ENCODE measurements at regions not wholly inside any gene's neighbourhood (a gene's known extent, or its start where the extent isn't known, plus 50 kb on each side); places are given as distances from the start of the nearest gene placed in this dataset.
"Not testable (repeated sequence)": the region's sequence is repeated elsewhere in the genome, so short reads cannot be mapped to it uniquely, and the experiment has no call there.

DNA sequence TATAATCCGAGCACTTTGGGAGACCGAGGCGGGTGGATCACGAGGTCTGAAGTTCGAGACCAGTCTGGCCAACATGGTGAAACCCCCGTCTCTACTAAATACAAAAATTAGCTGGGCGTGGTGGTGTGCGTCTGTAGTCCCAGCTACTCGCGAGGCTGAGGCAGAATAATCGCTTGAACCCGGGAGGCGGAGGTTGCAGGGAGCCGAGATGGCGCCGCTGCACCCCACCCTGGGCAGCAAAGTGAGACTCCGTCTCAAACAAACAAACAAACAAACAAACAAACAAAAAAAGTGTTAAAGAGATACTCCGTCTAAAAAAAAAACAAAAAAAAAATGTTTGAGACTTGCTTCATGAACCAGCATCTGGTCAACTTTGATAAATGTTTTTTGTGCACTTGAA lies 753.8 kb downstream of the PCDH17 start:
- not testable (repeated sequence) for DNase-seq

DNA sequence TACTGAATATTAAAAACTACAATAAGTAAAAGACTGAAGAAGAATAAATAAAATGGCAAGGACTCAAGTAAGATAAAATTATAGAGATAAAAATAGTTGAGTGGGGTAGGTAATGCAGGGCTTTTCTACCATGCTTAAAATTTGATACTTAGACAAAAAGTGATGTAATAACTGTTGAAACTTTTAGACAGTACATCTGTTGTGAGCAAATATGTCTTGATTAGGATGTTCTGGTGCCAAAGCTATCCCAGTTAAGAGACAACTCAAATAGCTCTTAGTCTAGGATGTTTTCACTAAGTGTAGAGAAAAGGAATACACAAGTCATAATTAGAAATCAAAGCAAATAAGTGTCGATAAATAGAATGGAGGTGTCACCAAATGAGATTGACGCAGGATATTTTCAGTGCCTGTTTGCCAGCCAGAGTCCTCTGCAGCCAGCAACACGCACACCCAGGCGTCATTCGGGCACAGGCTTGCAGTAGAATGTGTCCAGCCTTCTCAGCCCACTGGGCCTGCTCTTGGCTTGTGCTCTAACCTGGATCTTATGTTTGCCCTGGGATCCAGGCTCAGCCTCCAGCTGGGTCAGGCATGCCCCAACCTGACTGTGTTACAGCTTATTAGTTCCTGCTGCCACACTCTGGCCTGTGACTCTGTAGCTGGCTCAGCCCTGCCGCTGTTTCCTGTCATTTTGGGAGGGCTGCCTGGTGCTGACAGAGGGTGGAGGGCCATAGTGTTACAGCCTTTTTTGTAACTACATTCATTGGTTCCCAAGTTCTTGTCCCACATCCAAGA lies 766.2 kb downstream of the PCDH17 start:
- no peak for DNase-seq

GRCh38 chr13:58399263-58399662 lies 767.7 kb downstream of the PCDH17 start:
- no peak for DNase-seq

DNA sequence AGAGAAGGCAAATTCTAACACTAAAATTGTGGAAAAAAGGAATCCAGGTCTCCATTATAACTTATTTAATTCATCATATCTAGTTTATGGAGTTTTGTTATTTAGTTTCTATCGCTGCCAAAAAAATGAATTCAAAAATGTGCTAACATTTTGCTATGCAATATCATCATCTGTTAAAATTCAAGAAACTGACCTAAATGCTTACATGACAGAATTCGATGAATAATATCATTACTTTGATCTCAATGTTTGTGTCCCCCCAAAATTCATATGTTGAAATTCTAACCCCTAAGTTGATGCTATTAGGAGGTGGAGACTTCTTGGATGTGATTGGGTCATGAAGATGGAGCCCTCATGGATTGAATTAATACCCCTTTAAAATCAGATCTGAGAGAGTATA lies 775.0 kb downstream of the PCDH17 start:
- DNase-seq = no peak

DNA sequence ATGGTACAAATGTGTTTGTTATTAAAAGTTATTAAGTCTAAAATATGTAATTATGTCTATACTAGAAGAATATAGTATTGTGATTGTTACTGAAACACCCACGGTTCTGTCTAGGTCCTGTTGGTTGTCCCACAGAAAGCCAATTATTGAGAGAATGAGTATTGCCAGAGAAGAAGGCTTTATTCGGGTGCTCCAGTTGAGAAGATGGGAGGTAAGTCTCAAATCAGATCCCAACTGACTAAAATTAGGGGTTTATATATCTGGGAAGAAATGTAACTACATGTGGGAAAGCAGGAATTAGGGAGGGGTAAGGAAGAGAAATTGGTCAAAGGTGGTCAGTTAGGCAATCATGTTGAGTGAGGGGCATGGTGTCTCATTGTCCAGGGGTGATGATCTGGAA lies 798.4 kb downstream of the PCDH17 start:
- no peak for DNase-seq

- no peak for DNase-seq
Measured at GRCh38 chr13:58434943-58435342, 803.4 kb downstream of the PCDH17 start.

DNA sequence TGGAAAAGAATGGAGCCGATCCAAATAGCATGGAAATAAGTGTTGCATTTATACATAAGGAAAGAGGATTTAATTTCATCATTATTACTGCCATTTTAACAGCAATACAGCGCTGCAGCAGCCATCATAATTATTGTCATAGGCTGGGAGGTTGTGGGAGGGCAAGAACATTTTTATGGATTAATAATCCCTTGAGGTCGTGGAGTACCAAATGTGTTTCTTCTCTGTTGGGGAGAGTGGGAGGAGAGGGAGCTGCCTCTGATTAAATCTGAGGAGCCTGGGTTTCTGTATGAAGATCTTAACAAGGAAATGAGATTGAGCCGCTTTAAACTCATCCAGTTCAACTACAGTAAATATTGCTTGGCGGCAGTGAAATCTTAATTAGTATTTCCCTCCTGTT lies 805.9 kb downstream of the PCDH17 start:
- no peak for DNase-seq

- no peak for DNase-seq
Measured at GRCh38 chr13:58446979-58447378, 815.4 kb downstream of the PCDH17 start.

GRCh38 chr13:58452123-58452623 lies 820.6 kb downstream of the PCDH17 start:
- no peak for DNase-seq

DNA sequence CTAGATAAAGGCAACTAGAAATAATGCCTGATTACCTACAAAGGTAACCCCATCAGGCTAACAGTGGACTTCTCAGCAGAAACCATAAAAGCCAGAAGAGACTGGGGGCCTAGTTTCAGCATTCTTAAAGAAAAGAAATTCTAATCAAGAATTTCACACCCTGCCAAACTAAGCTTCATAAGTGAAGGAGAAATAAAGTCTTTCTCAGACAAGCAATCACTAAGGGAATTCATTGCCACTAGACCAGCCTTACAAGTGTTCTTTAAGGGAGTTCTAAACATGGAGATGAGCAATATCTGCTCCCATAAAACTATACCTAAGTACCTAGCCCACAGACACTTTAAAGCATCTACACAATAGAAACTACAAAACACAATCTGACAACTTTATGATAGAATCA lies 823.5 kb downstream of the PCDH17 start:
- no peak for DNase-seq

GRCh38 chr13:58461217-58461616 lies 829.7 kb downstream of the PCDH17 start:
- no peak for DNase-seq

DNA sequence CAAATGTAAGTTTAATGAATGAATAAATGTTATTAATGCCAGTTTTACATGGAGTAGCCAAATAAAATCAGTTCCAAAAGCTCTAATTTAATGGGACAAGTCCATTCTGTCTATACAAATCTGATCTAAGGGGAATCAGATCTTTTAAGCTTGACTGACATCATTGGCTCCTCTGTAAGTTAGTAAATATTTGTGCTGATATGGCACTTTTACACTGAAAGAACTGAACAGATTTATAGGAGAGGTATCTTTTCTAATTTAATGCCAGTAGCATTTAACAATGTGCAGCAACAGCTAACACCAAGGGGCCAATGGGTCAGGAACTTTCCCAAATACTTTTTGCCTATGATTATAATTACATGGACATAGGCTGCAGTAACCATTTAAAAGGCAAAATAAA lies 832.3 kb downstream of the PCDH17 start:
- no peak for DNase-seq

DNA sequence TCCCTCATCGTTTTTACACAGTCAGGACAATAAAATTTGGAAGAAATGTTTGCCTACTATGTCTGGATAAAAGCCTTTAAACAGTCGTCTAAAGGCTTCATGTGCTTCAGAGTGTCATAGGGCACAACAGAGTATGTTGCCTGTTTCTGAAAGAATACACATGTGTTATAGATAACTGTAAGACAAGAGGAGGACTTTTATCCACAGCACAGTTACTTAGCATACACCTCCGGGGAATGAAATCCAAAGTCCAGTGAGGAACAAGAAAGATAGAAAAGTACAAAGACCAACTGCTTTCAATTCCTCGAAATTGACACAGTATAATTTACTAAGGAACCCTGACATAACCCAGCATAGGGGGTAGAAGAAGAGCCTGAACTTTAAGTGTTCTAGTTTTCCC lies 835.6 kb downstream of the PCDH17 start:
- no peak for DNase-seq

- DNase-seq = no peak
Measured at GRCh38 chr13:58472483-58472882, 840.9 kb downstream of the PCDH17 start.

DNA sequence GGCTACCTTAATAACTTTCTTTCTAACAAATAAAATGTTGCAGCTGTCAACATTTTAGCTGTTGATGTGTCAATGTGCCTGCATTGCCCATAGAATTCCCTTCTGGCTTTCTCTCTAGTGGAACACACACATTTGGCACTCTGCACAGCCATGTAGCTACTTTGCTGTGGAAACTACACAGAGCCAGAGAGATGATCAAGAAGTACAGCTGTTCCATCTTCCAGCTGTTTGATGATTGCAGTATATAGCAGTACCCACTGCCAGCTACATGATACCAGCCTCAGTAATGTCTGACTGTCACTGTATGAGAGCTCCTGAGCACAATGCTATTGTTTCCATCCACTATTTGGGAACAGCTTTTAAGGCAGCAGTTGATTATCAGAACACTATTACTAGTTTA lies 843.0 kb downstream of the PCDH17 start:
- no peak for DNase-seq

DNA sequence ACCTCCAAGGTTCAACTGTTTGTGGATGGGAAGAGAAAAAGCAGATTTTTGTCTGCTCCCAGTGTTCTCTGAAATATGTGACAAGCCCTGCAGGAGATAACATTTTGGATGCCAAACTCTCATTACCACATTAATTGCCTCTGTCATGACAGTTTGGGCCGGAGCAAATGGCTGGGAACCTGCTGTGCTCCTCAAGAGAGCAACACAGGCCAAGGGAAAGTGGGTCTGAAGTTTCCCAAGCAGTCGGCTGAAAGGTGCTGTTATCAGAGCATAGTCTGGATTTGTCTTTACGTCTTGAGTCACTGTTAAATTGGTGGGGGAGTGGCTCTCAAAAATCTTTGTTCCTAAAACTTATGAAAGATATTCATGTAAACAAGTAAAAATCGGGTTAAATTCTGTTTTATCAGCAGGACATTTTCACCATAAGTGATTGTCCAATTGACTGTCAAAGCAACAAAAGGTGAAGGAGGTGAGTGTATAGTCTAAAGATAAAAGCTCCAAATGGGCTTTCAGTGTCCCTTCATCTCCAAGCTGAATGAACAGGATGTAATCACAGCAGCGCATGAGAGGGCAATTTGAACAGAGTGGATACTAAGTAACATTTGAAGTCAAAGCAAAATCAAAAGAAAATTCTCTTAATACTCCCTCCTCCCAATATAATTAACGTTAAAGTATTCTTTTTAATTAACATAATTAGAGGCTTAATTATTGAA lies 844.8 kb downstream of the PCDH17 start:
- DNase-seq = no peak

GRCh38 chr13:58478858-58479257 lies 847.3 kb downstream of the PCDH17 start:
- no peak for DNase-seq

- peak; percentile 2 for DNase-seq
Measured at GRCh38 chr13:58480061-58480460, 848.5 kb downstream of the PCDH17 start.

- DNase-seq = no peak
Measured at GRCh38 chr13:58488251-58488650, 856.7 kb downstream of the PCDH17 start.

- DNase-seq = no peak
Measured at GRCh38 chr13:58495668-58496067, 864.1 kb downstream of the PCDH17 start.

DNA sequence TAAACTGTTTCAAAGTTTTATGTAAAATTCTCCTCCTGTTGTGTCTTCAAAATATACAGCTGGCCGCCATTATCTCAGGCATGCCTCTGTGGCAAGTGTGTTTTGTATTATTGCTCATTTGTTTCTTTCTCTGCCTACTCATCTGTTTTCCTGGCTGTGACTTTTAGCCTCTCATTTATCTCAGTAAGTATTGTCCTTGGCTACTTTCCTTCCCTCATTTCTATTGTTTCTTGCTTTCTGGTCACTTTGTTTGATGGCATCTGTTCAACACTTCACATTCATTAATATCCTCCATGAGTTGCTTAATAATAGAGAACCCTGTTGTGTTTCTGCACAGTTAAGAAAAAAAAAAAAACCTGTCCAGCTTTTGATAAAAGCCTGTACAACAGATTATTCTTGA lies 869.4 kb downstream of the PCDH17 start:
- DNase-seq = no peak

- DNase-seq = not testable (repeated sequence)
Measured at GRCh38 chr13:58504202-58504700, 872.7 kb downstream of the PCDH17 start.

DNA sequence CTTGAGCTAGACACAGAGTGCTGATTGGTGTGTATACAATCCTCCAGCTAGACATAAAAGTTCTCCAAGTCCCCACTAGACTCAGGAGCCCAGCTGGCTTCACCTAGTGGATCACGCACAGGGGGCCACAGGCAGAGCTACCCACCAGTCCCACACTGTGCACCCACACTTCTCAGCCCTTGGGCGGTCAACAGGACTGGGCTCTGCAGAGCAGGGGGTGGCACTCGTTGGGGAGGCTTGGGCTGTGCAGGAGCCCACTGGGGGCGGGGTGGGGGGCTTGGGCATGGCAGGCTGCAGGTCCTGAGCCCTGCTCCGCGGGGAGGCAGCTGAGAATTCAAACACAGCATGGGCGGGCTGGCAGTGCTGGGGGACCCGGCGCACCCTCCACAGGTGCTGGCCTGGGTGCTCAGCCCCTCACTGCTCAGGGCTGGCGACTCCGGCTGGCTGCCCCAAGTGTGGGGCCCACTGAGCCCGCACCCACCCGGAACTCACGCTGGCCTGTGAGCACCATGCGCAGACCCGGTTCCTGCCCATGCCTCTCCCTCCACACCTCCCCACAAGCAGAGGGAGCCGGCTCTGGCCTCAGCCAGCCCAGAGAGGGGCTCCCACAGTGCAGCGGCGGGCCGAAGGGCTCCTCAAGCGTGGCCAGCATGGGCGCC lies 873.8 kb downstream of the PCDH17 start:
- DNase-seq = not testable (repeated sequence)

- no peak for DNase-seq
Measured at GRCh38 chr13:58528351-58528750, 896.8 kb downstream of the PCDH17 start.

Data from fibroblast of upper back skin (primary cell).